Vagina (tissue), 2 donors: ENCODE measurements at regions not wholly inside any gene's neighbourhood (a gene's known extent, or its start where the extent isn't known, plus 50 kb on each side); places are given as distances from the start of the nearest gene placed in this dataset.

Experiments used
- POLR2A ChIP-seq, 2 donors: fragments of 450-650 bp; IDR thresholded peaks; one replicate each; pipeline ENCODE4 v1.6.1; 2017; ENCODE audit warnings: antibody characterized with exemption in 2 of 2, mild to moderate bottlenecking in 2 of 2, moderate library complexity in 2 of 2
- TF ChIP-seq, protein P1 (sequence below), 3 experiments: fragments of 450-650 bp in 2 of 3; fragments of 200-600 bp in 1 of 3; sonication (generic) in 1 of 3; IDR thresholded peaks; one replicate each; pipeline ENCODE4 v1.5.1; 2017 to 2019; ENCODE audit warnings: antibody characterized with exemption in 3 of 3, mild to moderate bottlenecking in 2 of 3, moderate library complexity in 2 of 3

DNA sequence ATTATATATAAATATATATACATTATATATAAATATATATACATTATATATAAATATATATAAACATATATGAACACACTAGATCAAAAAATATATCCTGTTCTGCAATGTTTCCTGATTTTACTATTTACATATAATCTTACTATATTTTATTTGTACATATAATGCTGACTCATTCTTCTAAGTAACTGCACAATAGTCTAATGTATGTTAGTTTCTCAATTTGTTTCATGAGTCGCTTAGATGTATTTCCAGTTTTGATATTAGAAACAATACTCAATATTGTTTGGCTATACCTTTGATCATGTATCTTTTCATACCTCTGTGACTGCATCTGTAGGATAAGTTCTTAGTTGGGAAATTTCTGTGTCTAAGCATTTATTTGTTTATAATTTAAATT lies 669.9 kb upstream of the CCDC54 start:
- TF ChIP-seq, protein P1, sequence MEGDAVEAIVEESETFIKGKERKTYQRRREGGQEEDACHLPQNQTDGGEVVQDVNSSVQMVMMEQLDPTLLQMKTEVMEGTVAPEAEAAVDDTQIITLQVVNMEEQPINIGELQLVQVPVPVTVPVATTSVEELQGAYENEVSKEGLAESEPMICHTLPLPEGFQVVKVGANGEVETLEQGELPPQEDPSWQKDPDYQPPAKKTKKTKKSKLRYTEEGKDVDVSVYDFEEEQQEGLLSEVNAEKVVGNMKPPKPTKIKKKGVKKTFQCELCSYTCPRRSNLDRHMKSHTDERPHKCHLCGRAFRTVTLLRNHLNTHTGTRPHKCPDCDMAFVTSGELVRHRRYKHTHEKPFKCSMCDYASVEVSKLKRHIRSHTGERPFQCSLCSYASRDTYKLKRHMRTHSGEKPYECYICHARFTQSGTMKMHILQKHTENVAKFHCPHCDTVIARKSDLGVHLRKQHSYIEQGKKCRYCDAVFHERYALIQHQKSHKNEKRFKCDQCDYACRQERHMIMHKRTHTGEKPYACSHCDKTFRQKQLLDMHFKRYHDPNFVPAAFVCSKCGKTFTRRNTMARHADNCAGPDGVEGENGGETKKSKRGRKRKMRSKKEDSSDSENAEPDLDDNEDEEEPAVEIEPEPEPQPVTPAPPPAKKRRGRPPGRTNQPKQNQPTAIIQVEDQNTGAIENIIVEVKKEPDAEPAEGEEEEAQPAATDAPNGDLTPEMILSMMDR (IDR thresholded peaks at IDR 0.05), result no peak
- no peak for TF ChIP-seq POLR2A (IDR thresholded peaks at IDR 0.05)
